ENCODE measurements at regions not wholly inside any gene's neighbourhood (a gene's known extent, or its start where the extent isn't known, plus 50 kb on each side); places are given as distances from the start of the nearest gene placed in this dataset.

- no peak overlapping the region for H3K27ac ChIP-seq (ENCODE audit: control insufficient read depth, insufficient read depth, low read length)
- H4K20me1 ChIP-seq (ENCODE audit: control insufficient read depth, extremely low read depth, insufficient read depth, low read length): no peaks in the 10 kb centered on the region
- H3K4me3 ChIP-seq (ENCODE audit: control insufficient read depth in 2 of 3, extremely low read depth in 1 of 3, insufficient read depth in 2 of 3, low read depth in 1 of 3, low read length in 3 of 3): no peak overlapping the region
- H3K9me3 ChIP-seq (ENCODE audit: control insufficient read depth, low read depth, low read length): no peaks in the 10 kb centered on the region
- no peaks in the 10 kb centered on the region for H3K9me1 ChIP-seq (ENCODE audit: control insufficient read depth, extremely low read depth, insufficient read depth, low read length)
- H3K36me3 ChIP-seq (ENCODE audit: control insufficient read depth in 2 of 2, extremely low read depth in 1 of 2, insufficient read depth in 2 of 2, low read length in 2 of 2): no peaks in the 10 kb centered on the region
- TF ChIP-seq EZH2 (IDR thresholded peaks at IDR 0.05; ENCODE audit: low read length): no peak
- TF ChIP-seq CTCF (optimal IDR thresholded peaks at IDR 0.05 in 1 of 3, IDR thresholded peaks at IDR 0.05 in 1 of 3, conservative IDR thresholded peaks at IDR 0.05 in 1 of 3; ENCODE audit: extremely low read depth in 1 of 3, insufficient read depth in 2 of 3, low read length in 3 of 3): no peak
- H3K4me2 ChIP-seq (ENCODE audit: control insufficient read depth, extremely low read depth, insufficient read depth, low read depth, low read length): no peak overlapping the region
- dilution Hi-C loops (cut with MboI; ENCODE audit: extremely low pct_ligation_motif_present, low sequenced_read_pairs): no loop called here
- FAIRE-seq (no peak), DNase-seq (ENCODE audit: low read depth, low spot score) (no peak)
- no peak overlapping the region for H2AFZ ChIP-seq (ENCODE audit: control insufficient read depth, low read length)
- no peak overlapping the region for H3K9ac ChIP-seq (ENCODE audit: control insufficient read depth, extremely low read depth, insufficient read depth, low read length)
- H3K79me2 ChIP-seq (ENCODE audit: control insufficient read depth, insufficient read depth, low read length): no peaks in the 10 kb centered on the region
- no peaks in the 10 kb centered on the region for H3K27me3 ChIP-seq (ENCODE audit: control insufficient read depth, extremely low read depth, insufficient read depth, low read length)
- no peaks in the 10 kb centered on the region for H3K4me1 ChIP-seq (ENCODE audit: control insufficient read depth, extremely low read depth, insufficient read depth, low read length)
These were observed 215.2 kb upstream of the ELAVL2 start for GRCh38 chr9:24041160-24041690.

- Histone ChIP-seq H3K27me3 (ENCODE audit: control insufficient read depth, extremely low read depth, insufficient read depth, low read length) (no peaks in the 10 kb centered on the region), H2AFZ (ENCODE audit: control insufficient read depth, low read length) (no peak overlapping the region), H3K4me3 (ENCODE audit: control insufficient read depth in 2 of 3, extremely low read depth in 1 of 3, insufficient read depth in 2 of 3, low read depth in 1 of 3, low read length in 3 of 3) (no peak overlapping the region), H3K4me1 (ENCODE audit: control insufficient read depth, extremely low read depth, insufficient read depth, low read length) (no peaks in the 10 kb centered on the region), H3K9me3 (ENCODE audit: control insufficient read depth, low read depth, low read length) (no peaks in the 10 kb centered on the region), H3K4me2 (ENCODE audit: control insufficient read depth, extremely low read depth, insufficient read depth, low read depth, low read length) (no peak overlapping the region), H4K20me1 (ENCODE audit: control insufficient read depth, extremely low read depth, insufficient read depth, low read length) (no peaks in the 10 kb centered on the region), H3K9me1 (ENCODE audit: control insufficient read depth, extremely low read depth, insufficient read depth, low read length) (no peaks in the 10 kb centered on the region), H3K27ac (ENCODE audit: control insufficient read depth, insufficient read depth, low read length) (no peak overlapping the region), H3K36me3 (ENCODE audit: control insufficient read depth in 2 of 2, extremely low read depth in 1 of 2, insufficient read depth in 2 of 2, low read length in 2 of 2) (no peaks in the 10 kb centered on the region), H3K79me2 (ENCODE audit: control insufficient read depth, insufficient read depth, low read length) (no peaks in the 10 kb centered on the region), H3K9ac (ENCODE audit: control insufficient read depth, extremely low read depth, insufficient read depth, low read length) (no peak overlapping the region)
- DNase-seq (ENCODE audit: low read depth, low spot score) (no peak), FAIRE-seq (no peak)
- TF ChIP-seq CTCF (optimal IDR thresholded peaks at IDR 0.05 in 1 of 3, IDR thresholded peaks at IDR 0.05 in 1 of 3, conservative IDR thresholded peaks at IDR 0.05 in 1 of 3; ENCODE audit: extremely low read depth in 1 of 3, insufficient read depth in 2 of 3, low read length in 3 of 3): no peak
- TF ChIP-seq EZH2 (IDR thresholded peaks at IDR 0.05; ENCODE audit: low read length): no peak
- dilution Hi-C loops (cut with MboI; ENCODE audit: extremely low pct_ligation_motif_present, low sequenced_read_pairs): no loop called here
These were observed 210.4 kb upstream of the ELAVL2 start for GRCh38 chr9:24036459-24036858.
